Activated T-cell treated with anti-CD3 and anti-CD28 coated beads, Interleukin-2, amount 50 U/mL, for 24 hours (primary cell): ENCODE measurements at regions not wholly inside any gene's neighbourhood (a gene's known extent, or its start where the extent isn't known, plus 50 kb on each side); places are given as distances from the start of the nearest gene placed in this dataset.
"Not testable (repeated sequence)": the region's sequence is repeated elsewhere in the genome, so short reads cannot be mapped to it uniquely, and the experiment has no call there.

Source experiments
- DNase-seq: peaks from one replicate; pipeline ENCODE4 v3.0.0-alpha.2; 2020
- H3K27ac Mint-ChIP-seq: 2 replicates; pipeline ENCODE4 v1.8.0; 2020; ENCODE audit warnings: mild to moderate bottlenecking, mixed read lengths
- H3K27me3 Mint-ChIP-seq: 2 replicates; pipeline ENCODE4 v1.8.0; 2020; ENCODE audit warnings: mixed read lengths
- H3K36me3 Mint-ChIP-seq: 2 replicates; pipeline ENCODE4 v1.8.0; 2020; ENCODE audit warnings: low read depth, mixed read lengths
- H3K4me1 Mint-ChIP-seq: 2 replicates; pipeline ENCODE4 v1.8.0; 2020; ENCODE audit warnings: low read depth, mixed read lengths
- H3K4me3 Mint-ChIP-seq: 2 replicates; pipeline ENCODE4 v1.8.0; 2020; ENCODE audit warnings: mild to moderate bottlenecking, moderate library complexity, mixed read lengths
- H3K9me3 Mint-ChIP-seq: 2 replicates; pipeline ENCODE4 v1.8.0; 2020; ENCODE audit warnings: mixed read lengths

GRCh38 chr10:7043055-7043653 is 367.7 kb downstream of the SFMBT2 start:
- Mint-ChIP-seq H3K4me3 (no peak overlapping the region), H3K27me3 (no peaks in the 10 kb centered on the region), H3K9me3 (no peaks in the 10 kb centered on the region), H3K4me1 (peaks cover 33% of the 10 kb centered on the region), H3K27ac (no peak overlapping the region), H3K36me3 (no peaks in the 10 kb centered on the region)
- DNase-seq = no peak

DNA sequence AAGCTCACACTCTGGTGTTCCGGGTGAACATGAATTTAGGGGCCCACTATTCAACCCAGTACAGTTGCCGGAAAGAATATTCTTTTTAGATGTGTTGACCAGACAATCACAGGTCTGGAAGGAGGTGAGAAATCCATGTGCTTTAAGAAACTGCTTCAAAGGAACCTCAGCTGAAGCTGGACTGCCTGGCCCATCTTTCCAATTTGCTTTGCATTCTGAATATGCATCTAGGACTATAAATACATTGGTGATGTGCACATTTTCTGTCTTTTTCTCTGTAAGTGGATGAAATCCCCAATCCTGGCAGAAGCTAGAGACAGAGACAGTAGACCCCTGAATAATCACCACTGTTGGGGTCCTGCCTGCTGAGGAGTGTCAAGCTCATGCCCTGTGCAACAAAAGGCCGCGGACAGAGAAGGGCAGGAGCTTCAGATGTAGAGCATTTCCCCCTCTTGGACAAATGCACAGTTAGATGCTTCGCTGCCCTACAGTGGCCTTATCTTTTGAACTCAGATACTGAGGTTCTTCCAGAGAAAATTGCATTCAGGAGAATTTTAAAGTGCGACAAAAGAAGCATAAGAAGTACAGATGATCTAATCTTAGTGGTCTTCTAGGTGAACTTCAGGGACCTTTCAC is 368.3 kb downstream of the SFMBT2 start:
- Mint-ChIP-seq H3K27ac (no peak overlapping the region), H3K4me1 (peaks cover 37% of the 10 kb centered on the region), H3K4me3 (no peak overlapping the region), H3K27me3 (no peaks in the 10 kb centered on the region), H3K9me3 (no peaks in the 10 kb centered on the region), H3K36me3 (no peaks in the 10 kb centered on the region)
- DNase-seq = no peak

GRCh38 chr10:7042000-7042399 is 368.8 kb downstream of the SFMBT2 start:
- Mint-ChIP-seq H3K4me3 (no peak overlapping the region), H3K9me3 (no peaks in the 10 kb centered on the region), H3K36me3 (no peaks in the 10 kb centered on the region), H3K4me1 (peaks cover 36% of the 10 kb centered on the region), H3K27ac (no peak overlapping the region), H3K27me3 (no peaks in the 10 kb centered on the region)
- DNase-seq = no peak

DNA sequence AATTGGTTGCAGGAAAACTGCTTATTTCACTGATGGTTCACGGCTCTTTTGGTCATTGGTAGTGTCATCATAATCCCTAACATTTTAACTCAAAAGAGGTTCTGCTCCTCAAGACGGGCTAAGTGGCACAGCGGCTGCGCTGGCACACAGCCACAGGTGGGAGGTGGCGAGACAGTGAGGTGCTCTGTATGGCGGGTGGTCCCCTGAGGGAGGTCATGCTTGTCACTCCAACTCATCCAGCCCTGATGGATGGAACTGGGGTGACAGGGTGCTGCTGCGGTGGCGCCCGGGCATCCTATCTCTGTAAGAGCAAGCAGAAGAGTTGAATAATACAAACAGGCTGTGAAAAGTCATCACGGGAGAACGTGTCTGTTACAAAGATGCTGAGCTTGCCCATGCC is 370.2 kb downstream of the SFMBT2 start:
- no peaks in the 10 kb centered on the region for H3K36me3 Mint-ChIP-seq
- peaks cover 34% of the 10 kb centered on the region for H3K4me1 Mint-ChIP-seq
- no peaks in the 10 kb centered on the region for H3K27me3 Mint-ChIP-seq
- H3K27ac Mint-ChIP-seq = no peak overlapping the region
- H3K4me3 Mint-ChIP-seq = no peak overlapping the region
- H3K9me3 Mint-ChIP-seq = no peaks in the 10 kb centered on the region
- no peak for DNase-seq

DNA sequence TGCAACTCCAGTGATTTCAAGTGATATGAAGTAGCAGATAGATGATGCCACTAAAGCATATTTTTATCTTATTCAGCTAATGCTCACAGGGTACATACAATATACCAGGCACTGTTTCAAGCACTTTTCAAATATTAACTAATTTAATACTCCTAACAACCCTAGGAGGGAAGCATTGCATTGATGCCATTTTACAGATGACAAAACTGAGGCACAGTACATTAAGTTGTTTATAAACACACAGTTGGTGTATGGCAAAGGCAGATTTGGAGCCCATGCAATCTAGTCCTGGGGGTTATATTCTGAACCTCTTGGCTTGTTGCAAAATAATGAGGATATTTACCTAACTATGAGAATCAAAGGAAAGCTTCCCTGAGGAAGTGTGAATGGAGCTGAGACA is 371.0 kb downstream of the SFMBT2 start:
- no peaks in the 10 kb centered on the region for H3K36me3 Mint-ChIP-seq
- H3K9me3 Mint-ChIP-seq = peaks cover 4% of the 10 kb centered on the region
- no peak for DNase-seq
- H3K27ac Mint-ChIP-seq = no peak overlapping the region
- H3K27me3 Mint-ChIP-seq = no peaks in the 10 kb centered on the region
- H3K4me3 Mint-ChIP-seq = no peak overlapping the region
- H3K4me1 Mint-ChIP-seq = peaks cover 38% of the 10 kb centered on the region

GRCh38 chr10:7038416-7038815 is 372.4 kb downstream of the SFMBT2 start:
- Mint-ChIP-seq H3K27me3 (no peaks in the 10 kb centered on the region), H3K4me1 (peaks cover 47% of the 10 kb centered on the region), H3K36me3 (peaks cover 4% of the 10 kb centered on the region), H3K27ac (peak overlapping the region; percentile 70), H3K9me3 (peaks cover 14% of the 10 kb centered on the region), H3K4me3 (no peak overlapping the region)
- no peak for DNase-seq

DNA sequence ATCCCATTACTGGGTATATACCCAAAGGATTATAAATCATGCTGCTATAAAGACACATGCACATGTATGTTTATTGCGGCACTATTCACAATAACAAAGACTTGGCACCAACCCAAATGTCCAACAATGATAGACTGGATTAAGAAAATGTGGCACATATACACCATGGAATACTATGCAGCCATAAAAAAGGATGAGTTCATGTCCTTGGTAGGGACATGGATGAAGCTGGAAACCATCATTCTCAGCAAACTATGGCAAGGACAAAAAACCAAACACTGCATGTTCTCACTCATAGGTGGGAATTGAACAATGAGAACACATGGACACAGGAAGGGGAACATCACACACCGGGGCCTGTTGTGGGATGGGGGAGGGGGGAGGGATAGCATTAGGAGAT is 373.4 kb downstream of the SFMBT2 start:
- Mint-ChIP-seq H3K4me1 (peaks cover 57% of the 10 kb centered on the region), H3K9me3 (peaks cover 17% of the 10 kb centered on the region)
- DNase-seq, H3K36me3 Mint-ChIP-seq, H3K4me3 Mint-ChIP-seq, H3K27ac Mint-ChIP-seq, H3K27me3 Mint-ChIP-seq: not testable (repeated sequence)

DNA sequence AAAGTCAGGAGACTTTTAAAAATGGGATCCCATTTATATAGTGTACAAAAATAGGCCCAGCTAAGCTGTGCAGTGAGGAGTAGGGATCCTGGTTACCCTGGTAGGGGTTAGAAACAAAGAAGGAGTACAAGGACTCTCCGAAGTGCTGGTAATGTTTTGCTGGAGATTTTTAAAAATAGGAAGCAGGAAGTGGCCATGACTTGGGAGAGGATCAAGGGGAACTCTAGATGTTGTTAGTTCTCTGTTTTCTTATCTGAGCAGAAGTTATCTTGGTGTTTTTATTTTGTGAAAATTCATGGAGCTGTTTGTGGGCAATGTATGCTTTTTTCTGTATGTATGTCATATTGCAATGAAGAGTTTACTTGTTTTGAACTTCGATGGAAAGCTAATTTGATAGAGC is 373.9 kb downstream of the SFMBT2 start:
- H3K4me3 Mint-ChIP-seq = no peak overlapping the region
- H3K27ac Mint-ChIP-seq = no peak overlapping the region
- DNase-seq = no peak
- H3K9me3 Mint-ChIP-seq = peaks cover 17% of the 10 kb centered on the region
- H3K4me1 Mint-ChIP-seq = peaks cover 60% of the 10 kb centered on the region
- peaks cover 4% of the 10 kb centered on the region for H3K36me3 Mint-ChIP-seq
- H3K27me3 Mint-ChIP-seq = no peaks in the 10 kb centered on the region

- Mint-ChIP-seq H3K36me3 (peaks cover 4% of the 10 kb centered on the region), H3K4me1 (peaks cover 68% of the 10 kb centered on the region), H3K4me3 (no peak overlapping the region), H3K27ac (peak overlapping the region; percentile 85), H3K9me3 (peaks cover 20% of the 10 kb centered on the region), H3K27me3 (no peaks in the 10 kb centered on the region)
- peak; percentile 63 for DNase-seq
Observed at GRCh38 chr10:7035126-7035761, 375.6 kb downstream of the SFMBT2 start.

- DNase-seq = no peak
- Mint-ChIP-seq H3K9me3 (peaks cover 29% of the 10 kb centered on the region), H3K36me3 (peaks cover 4% of the 10 kb centered on the region), H3K4me1 (peaks cover 74% of the 10 kb centered on the region), H3K27ac (no peak overlapping the region), H3K27me3 (no peaks in the 10 kb centered on the region), H3K4me3 (no peak overlapping the region)
Observed at GRCh38 chr10:7033031-7033430, 377.8 kb downstream of the SFMBT2 start.

DNA sequence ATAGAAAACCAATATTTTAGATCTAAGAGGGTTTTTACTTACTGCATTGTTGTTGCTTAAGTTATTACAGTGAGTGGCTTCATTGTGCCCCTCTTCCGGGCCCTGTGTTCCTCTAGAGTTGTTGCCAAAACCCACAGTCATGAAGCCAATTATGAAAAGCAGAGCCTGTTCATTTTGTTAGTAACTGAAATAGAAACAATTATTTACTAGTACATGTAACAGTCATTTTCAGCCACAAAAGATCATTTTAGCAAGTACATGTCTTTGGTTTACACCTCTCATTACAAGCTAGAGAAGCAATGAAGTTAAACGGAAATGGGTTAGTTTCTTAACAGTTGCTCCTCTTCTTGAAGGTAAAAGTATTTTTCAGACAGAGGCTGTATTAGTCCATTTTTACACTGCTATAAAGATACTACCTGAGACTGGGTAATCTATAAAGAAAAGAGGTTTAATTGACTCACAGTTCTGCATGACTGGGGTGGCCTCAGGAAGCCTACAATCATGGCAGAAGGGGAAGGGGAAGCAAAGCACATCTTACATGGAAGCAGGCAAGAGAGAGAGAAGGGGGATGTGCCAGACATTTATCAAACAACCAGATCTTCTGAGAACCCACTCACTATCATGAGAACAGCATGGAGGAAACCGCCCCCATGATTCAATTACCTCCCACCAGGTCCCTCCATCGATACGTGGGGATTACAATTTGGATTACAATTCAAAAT is 380.5 kb downstream of the SFMBT2 start:
- Mint-ChIP-seq H3K4me3 (no peak overlapping the region), H3K4me1 (peaks cover 68% of the 10 kb centered on the region), H3K27me3 (no peaks in the 10 kb centered on the region), H3K27ac (peak overlapping the region; percentile 64), H3K9me3 (peaks cover 28% of the 10 kb centered on the region), H3K36me3 (peaks cover 4% of the 10 kb centered on the region)
- DNase-seq = no peak

DNA sequence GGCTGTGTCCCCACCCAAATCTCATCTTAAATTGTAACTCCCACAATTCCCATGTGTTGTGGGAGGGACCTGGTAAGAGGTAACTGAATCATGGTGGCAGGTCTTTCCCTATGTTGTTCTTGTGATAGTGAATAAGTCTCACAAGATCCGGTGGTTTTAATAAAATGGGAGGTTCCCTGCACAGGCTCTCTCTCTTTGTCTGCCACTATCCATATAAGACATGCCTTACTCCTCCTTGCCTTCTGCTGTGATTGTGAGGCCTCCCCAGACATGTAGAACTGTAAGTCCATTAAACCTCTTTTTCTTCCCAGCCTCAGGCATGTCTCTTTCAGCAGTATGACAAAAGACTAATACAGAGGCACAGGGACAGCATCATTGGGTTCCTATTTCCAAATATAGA is 381.2 kb downstream of the SFMBT2 start:
- H3K9me3 Mint-ChIP-seq = peaks cover 23% of the 10 kb centered on the region
- peaks cover 4% of the 10 kb centered on the region for H3K36me3 Mint-ChIP-seq
- no peaks in the 10 kb centered on the region for H3K27me3 Mint-ChIP-seq
- H3K4me3 Mint-ChIP-seq = no peak overlapping the region
- peaks cover 62% of the 10 kb centered on the region for H3K4me1 Mint-ChIP-seq
- no peak overlapping the region for H3K27ac Mint-ChIP-seq
- no peak for DNase-seq

DNA sequence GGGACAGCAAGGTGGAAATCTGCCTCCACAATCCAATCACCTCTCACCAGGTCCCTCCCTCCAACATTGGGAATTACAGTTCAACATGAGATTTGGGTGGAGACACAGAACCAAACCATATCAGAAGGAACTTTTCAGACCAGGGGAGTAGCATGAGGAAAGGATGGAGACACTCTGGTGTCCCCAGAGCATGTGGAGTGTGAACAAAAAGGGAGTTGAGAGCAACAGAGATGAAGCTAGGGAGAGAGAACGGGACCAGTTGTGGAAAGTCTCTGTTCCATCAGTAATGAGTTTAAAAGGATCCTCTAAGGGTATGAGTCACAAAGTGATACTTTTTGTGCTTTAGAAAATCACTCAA is 382.0 kb downstream of the SFMBT2 start:
- H3K4me1 Mint-ChIP-seq = peaks cover 54% of the 10 kb centered on the region

DNA sequence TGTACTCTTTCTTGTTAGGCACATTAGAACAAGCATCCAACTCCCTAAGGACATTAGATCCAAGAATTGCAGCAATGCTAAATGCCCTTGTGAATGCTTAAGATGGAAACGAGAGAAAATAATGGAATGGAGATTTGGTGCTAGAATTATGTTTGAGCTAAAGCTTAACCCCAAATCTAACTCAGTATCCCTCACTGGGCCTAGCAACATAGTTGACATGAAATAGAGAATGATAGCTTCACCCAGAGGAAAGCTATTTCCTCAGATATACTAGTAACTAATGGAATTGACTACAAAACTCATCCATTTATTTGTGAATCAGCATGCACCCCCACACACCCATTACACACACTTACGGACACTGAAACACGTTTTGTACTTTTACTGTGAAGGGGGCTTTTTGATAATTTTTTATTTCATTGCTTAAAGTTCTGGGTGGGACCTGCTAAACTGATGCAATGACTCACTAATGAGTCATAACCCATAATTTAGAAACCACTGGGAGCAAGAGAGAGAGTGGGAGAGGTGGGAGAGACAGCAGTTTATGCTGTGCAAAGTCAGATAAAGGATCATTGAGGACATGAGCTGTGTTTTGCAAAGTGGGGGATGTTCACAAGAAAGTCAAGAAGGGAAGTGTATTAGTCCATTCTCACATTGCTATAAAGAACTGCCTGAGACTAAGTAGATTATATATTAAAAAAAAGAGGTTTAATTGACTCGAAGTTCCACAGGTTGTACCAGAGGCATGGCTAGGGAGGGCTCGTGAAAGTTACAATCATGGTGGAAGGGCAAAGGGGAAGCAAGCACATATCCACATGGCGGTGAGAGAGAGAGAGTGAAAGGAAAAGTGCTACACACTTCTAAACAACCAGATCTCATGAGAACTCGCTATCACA is 382.7 kb downstream of the SFMBT2 start:
- Mint-ChIP-seq H3K4me1 (peaks cover 49% of the 10 kb centered on the region), H3K4me3 (no peak overlapping the region), H3K9me3 (peaks cover 12% of the 10 kb centered on the region), H3K27ac (peak overlapping the region; percentile 28), H3K36me3 (no peaks in the 10 kb centered on the region), H3K27me3 (no peaks in the 10 kb centered on the region)
- DNase-seq = no peak

More for the DNA sequence above, 382.0 kb downstream of the SFMBT2 start:
- Mint-ChIP-seq H3K4me3 (no peak overlapping the region), H3K27ac (peak overlapping the region; percentile 28), H3K27me3 (no peaks in the 10 kb centered on the region), H3K9me3 (peaks cover 16% of the 10 kb centered on the region), H3K36me3 (no peaks in the 10 kb centered on the region)
- DNase-seq = no peak
